Stimulated activated CD4-positive, alpha-beta T cell treated with anti-CD3 and anti-CD28 coated beads, Interleukin-4, amount 100 ng/mL, for 24 hours (primary cell): ENCODE measurements at regions not wholly inside any gene's neighbourhood (a gene's known extent, or its start where the extent isn't known, plus 50 kb on each side); places are given as distances from the start of the nearest gene placed in this dataset.
"Not testable (repeated sequence)": the region's sequence is repeated elsewhere in the genome, so short reads cannot be mapped to it uniquely, and the experiment has no call there.

ENCODE experiments used
- DNase-seq: peaks from one replicate; pipeline ENCODE4 v3.0.0-alpha.2; 2020

- DNase-seq = no peak
Observed at GRCh38 chr5:41995193-41995592, 70.1 kb downstream of the FBXO4 start.

- no peak for DNase-seq
Observed at GRCh38 chr5:42001673-42002072, 76.6 kb downstream of the FBXO4 start.

- DNase-seq = not testable (repeated sequence)
Observed at GRCh38 chr5:42003852-42004251, 78.8 kb downstream of the FBXO4 start.

GRCh38 chr5:42005561-42006153, 80.6 kb downstream of the FBXO4 start:
- no peak for DNase-seq

- no peak for DNase-seq
Observed at GRCh38 chr5:42013561-42013960, 88.5 kb downstream of the FBXO4 start.

- no peak for DNase-seq
Observed at GRCh38 chr5:42015254-42015653, 90.2 kb downstream of the FBXO4 start.

GRCh38 chr5:42015681-42016080, 90.6 kb downstream of the FBXO4 start:
- no peak for DNase-seq

- DNase-seq = no peak
Observed at GRCh38 chr5:42020788-42021530, 95.9 kb downstream of the FBXO4 start.

GRCh38 chr5:42021923-42022322, 96.8 kb downstream of the FBXO4 start:
- DNase-seq = no peak

- DNase-seq = no peak
Observed at GRCh38 chr5:42022383-42022972, 97.4 kb downstream of the FBXO4 start.

GRCh38 chr5:42026446-42026845, 101.4 kb downstream of the FBXO4 start:
- DNase-seq = no peak

- no peak for DNase-seq
Observed at GRCh38 chr5:42032137-42032536, 107.1 kb downstream of the FBXO4 start.

GRCh38 chr5:42035526-42035925, 110.4 kb downstream of the FBXO4 start:
- DNase-seq = no peak

GRCh38 chr5:42036379-42036778, 111.3 kb downstream of the FBXO4 start:
- DNase-seq = no peak

- DNase-seq = no peak
Observed at GRCh38 chr5:42037379-42037932, 112.4 kb downstream of the FBXO4 start.

- no peak for DNase-seq
Observed at GRCh38 chr5:42043400-42043799, 118.3 kb downstream of the FBXO4 start.

- DNase-seq = peak; percentile 58
Observed at GRCh38 chr5:42057254-42057690, 132.2 kb downstream of the FBXO4 start.

- no peak for DNase-seq
Observed at GRCh38 chr5:42059291-42059690, 134.2 kb downstream of the FBXO4 start.

GRCh38 chr5:42059778-42060464, 134.8 kb downstream of the FBXO4 start:
- DNase-seq = no peak

- DNase-seq = no peak
Observed at GRCh38 chr5:42061121-42061520, 136.0 kb downstream of the FBXO4 start.

GRCh38 chr5:42064821-42065220, 139.7 kb downstream of the FBXO4 start:
- no peak for DNase-seq

- no peak for DNase-seq
Observed at GRCh38 chr5:42066131-42066530, 141.1 kb downstream of the FBXO4 start.

GRCh38 chr5:42074353-42074752, 149.3 kb downstream of the FBXO4 start:
- DNase-seq = no peak
